ENCODE measurements at regions not wholly inside any gene's neighbourhood (a gene's known extent, or its start where the extent isn't known, plus 50 kb on each side); places are given as distances from the start of the nearest gene placed in this dataset.

DNA sequence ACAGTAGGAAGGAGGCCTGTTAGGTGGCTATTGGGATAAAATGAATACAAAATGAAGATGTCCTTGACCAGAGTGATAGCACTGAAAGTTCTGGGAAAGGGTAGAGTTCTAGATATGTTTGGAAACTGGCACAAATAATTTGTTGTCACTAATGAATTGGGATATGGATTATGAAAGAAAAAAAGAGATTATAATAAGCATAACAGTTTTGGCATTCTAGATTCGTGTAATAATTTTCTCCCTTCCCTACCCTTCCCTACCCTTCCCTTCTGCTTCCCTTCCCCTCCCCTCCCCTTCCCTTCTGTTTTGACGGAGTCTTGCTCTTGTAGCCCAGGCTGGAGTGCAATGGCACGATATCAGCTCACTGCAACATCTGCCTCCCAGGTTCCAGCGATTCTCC lies 271.0 kb upstream of the PRR20A start:
- TF ChIP-seq CTCF (IDR thresholded peaks at IDR 0.05; ENCODE audit: poor library complexity) (no peak), EZH2 (IDR thresholded peaks at IDR 0.05; ENCODE audit: borderline replicate concordance) (no peak), EZH2phosphoT487 (IDR thresholded peaks at IDR 0.05; ENCODE audit: low read depth, severe bottlenecking, unreplicated experiment) (no peak)

All from hepatocyte (in vitro differentiated cells).